Ishikawa (cell line): ENCODE measurements at regions not wholly inside any gene's neighbourhood (a gene's known extent, or its start where the extent isn't known, plus 50 kb on each side); places are given as distances from the start of the nearest gene placed in this dataset.

Experiments used
- CEBPB ChIP-seq: IDR thresholded peaks from 2 replicates; pipeline ENCODE4 v1.6.1; 2012
- CREB1 ChIP-seq: IDR thresholded peaks from 2 replicates; pipeline ENCODE4 v1.6.1; 2012; ENCODE audit warnings: low read depth
- EGR1 ChIP-seq: IDR thresholded peaks from 2 replicates; pipeline ENCODE4 v1.6.1; 2012
- EP300 ChIP-seq: IDR thresholded peaks from 2 replicates; pipeline ENCODE4 v1.6.1; 2012; ENCODE audit warnings: borderline replicate concordance
- FOXM1 ChIP-seq: IDR thresholded peaks from 2 replicates; pipeline ENCODE4 v1.6.1; 2012; ENCODE audit warnings: low read depth, borderline replicate concordance
- MAX ChIP-seq: IDR thresholded peaks from 2 replicates; pipeline ENCODE4 v1.6.1; 2012
- NFIC ChIP-seq: IDR thresholded peaks from 2 replicates; pipeline ENCODE4 v1.6.1; 2012
- RAD21 ChIP-seq: IDR thresholded peaks from 2 replicates; pipeline ENCODE4 v1.6.1; 2012; ENCODE audit warnings: low read depth
- TAF1 ChIP-seq: IDR thresholded peaks from 2 replicates; pipeline ENCODE4 v1.6.1; 2012; ENCODE audit warnings: low read depth, mild to moderate bottlenecking
- TCF12 ChIP-seq: IDR thresholded peaks from 2 replicates; pipeline ENCODE4 v1.6.1; 2012; ENCODE audit warnings: low read depth
- TEAD4 ChIP-seq: IDR thresholded peaks from 2 replicates; pipeline ENCODE4 v1.6.1; 2012
- USF1 ChIP-seq: IDR thresholded peaks from 2 replicates; pipeline ENCODE4 v1.6.1; 2012
- YY1 ChIP-seq: IDR thresholded peaks from 2 replicates; pipeline ENCODE4 v1.6.1; 2012; ENCODE audit warnings: low read depth
- ZBTB7A ChIP-seq: IDR thresholded peaks from 2 replicates; pipeline ENCODE4 v1.6.1; 2012; ENCODE audit warnings: low read depth
- TF ChIP-seq, protein P1 (sequence below): IDR thresholded peaks from 2 replicates; pipeline ENCODE4 v1.6.1; 2012; ENCODE audit warnings: low read depth, mild to moderate bottlenecking

- TF ChIP-seq YY1 (no peak), TAF1 (no peak), TEAD4 (no peak), CEBPB (no peak), MAX (no peak), USF1 (no peak), EGR1 (no peak), NFIC (no peak), RAD21 (no peak), ZBTB7A (no peak), FOXM1 (no peak), EP300 (no peak), TCF12 (no peak), CREB1 (no peak)
- TF ChIP-seq, protein P1, sequence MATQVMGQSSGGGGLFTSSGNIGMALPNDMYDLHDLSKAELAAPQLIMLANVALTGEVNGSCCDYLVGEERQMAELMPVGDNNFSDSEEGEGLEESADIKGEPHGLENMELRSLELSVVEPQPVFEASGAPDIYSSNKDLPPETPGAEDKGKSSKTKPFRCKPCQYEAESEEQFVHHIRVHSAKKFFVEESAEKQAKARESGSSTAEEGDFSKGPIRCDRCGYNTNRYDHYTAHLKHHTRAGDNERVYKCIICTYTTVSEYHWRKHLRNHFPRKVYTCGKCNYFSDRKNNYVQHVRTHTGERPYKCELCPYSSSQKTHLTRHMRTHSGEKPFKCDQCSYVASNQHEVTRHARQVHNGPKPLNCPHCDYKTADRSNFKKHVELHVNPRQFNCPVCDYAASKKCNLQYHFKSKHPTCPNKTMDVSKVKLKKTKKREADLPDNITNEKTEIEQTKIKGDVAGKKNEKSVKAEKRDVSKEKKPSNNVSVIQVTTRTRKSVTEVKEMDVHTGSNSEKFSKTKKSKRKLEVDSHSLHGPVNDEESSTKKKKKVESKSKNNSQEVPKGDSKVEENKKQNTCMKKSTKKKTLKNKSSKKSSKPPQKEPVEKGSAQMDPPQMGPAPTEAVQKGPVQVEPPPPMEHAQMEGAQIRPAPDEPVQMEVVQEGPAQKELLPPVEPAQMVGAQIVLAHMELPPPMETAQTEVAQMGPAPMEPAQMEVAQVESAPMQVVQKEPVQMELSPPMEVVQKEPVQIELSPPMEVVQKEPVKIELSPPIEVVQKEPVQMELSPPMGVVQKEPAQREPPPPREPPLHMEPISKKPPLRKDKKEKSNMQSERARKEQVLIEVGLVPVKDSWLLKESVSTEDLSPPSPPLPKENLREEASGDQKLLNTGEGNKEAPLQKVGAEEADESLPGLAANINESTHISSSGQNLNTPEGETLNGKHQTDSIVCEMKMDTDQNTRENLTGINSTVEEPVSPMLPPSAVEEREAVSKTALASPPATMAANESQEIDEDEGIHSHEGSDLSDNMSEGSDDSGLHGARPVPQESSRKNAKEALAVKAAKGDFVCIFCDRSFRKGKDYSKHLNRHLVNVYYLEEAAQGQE = no peak
Observed at GRCh38 chr16:80375973-80376372, 164.8 kb upstream of the DYNLRB2 start.

GRCh38 chr16:80375513-80375912 is 165.3 kb upstream of the DYNLRB2 start:
- TF ChIP-seq NFIC (no peak), MAX (no peak), TEAD4 (no peak), YY1 (no peak), EP300 (no peak), ZBTB7A (no peak), EGR1 (no peak), TCF12 (no peak), RAD21 (no peak), USF1 (no peak), CEBPB (no peak), FOXM1 (no peak), CREB1 (no peak), TAF1 (no peak)
- TF ChIP-seq, protein P1 = no peak

DNA sequence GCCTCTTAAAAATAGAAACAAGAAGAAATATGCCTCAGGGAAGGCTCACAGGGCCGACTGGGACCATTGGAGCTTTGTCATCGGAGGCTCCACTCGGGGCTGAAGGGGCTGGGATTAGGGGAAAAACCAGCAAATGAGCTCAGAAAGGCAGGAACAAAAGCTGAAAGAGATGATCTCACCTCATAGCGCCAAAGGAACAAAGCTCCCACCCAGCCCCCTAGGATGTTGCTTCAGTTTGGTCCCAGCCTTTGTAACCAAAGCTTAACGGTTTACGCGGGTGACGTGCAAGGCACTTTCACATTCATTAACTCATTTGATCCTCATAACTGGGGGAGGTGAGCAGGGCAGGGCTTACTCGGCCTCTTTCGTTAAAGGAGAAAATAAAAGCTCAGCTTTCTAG is 168.5 kb upstream of the DYNLRB2 start:
- TF ChIP-seq EP300 (no peak), EGR1 (no peak), NFIC (no peak), YY1 (no peak), TEAD4 (no peak), CEBPB (no peak), USF1 (no peak), CREB1 (no peak), TCF12 (no peak), TAF1 (no peak), FOXM1 (no peak)
- TF ChIP-seq, protein P1 = no peak

- TF ChIP-seq CEBPB (no peak), FOXM1 (no peak), RAD21 (peak; percentile 31; the same call in 1 of the 2 replicates)
Observed at GRCh38 chr16:80369138-80369958, 171.4 kb upstream of the DYNLRB2 start.
